IMR-90 (cell line): ENCODE measurements at regions not wholly inside any gene's neighbourhood (a gene's known extent, or its start where the extent isn't known, plus 50 kb on each side); places are given as distances from the start of the nearest gene placed in this dataset.
A peak's percentile ranks its signal among the peaks of the same experiment; 100 is the strongest.

Source experiments
- ATAC-seq: fragments of 200-7000 bp; cut with Tn5 transposase; 2 replicates; pipeline ENCODE4 v1.9.1; 2020; ENCODE audit warnings: low read depth, mild to moderate bottlenecking, moderate library complexity
- BruUV-seq: library from RNA; stranded (reverse); fragments of 400-500 nt; replicated peaks from 2 replicates; lab custom pipeline; 2021; lab: Mats Ljungman, UMichigan
- CTCF ChIA-PET: fragments of 300-600 bp; formaldehyde crosslinking; extraction: SDS; loops from one replicate; lab custom pipeline; 2021; ENCODE audit warnings: antibody characterized with exemption; lab: Yijun Ruan, JAX
- POLR2A ChIA-PET: fragments of 300-600 bp; sonication (Branson Sonifier 250); formaldehyde crosslinking; loops from one replicate; lab custom pipeline; 2022; ENCODE audit warnings: antibody characterized with exemption; ENCODE audit not compliant: unreplicated experiment; lab: Charles Lee
- DNase-seq: peaks from one replicate; pipeline ENCODE4 v3.0.0; 2013
- H2AFZ ChIP-seq: replicated peaks from 2 replicates; pipeline ENCODE3; 2013; ENCODE audit warnings: low read length, mild to moderate bottlenecking; ENCODE audit not compliant: poor library complexity
- H2AK5ac ChIP-seq: 2 replicates; pipeline ENCODE4 v1.6.1; 2013; ENCODE audit warnings: low read depth, low read length, inconsistent platforms
- H2AK9ac ChIP-seq: replicated peaks from 2 replicates; pipeline ENCODE3; 2013; ENCODE audit warnings: mild to moderate bottlenecking, low read depth, low read length, moderate library complexity; ENCODE audit not compliant: poor library complexity
- H2BK120ac ChIP-seq: 2 replicates; pipeline ENCODE4 v1.6.1; 2013; ENCODE audit warnings: low read depth, low read length, inconsistent platforms
- H2BK15ac ChIP-seq: 3 replicates; pipeline ENCODE4 v1.6.1; 2013; ENCODE audit warnings: low read depth, low read length, inconsistent platforms
- H2BK20ac ChIP-seq: 2 replicates; pipeline ENCODE4 v1.6.1; 2013; ENCODE audit warnings: low read depth, mild to moderate bottlenecking, inconsistent platforms, low read length, moderate library complexity
- H2BK5ac ChIP-seq: 2 replicates; pipeline ENCODE4 v1.6.1; 2013; ENCODE audit warnings: mild to moderate bottlenecking, low read depth, low read length, inconsistent platforms; ENCODE audit not compliant: poor library complexity, severe bottlenecking
- H3K14ac ChIP-seq: replicated peaks from 2 replicates; pipeline ENCODE4 v1.6.1; 2013; ENCODE audit warnings: low read depth, low read length, inconsistent platforms
- H3K18ac ChIP-seq: 2 replicates; pipeline ENCODE4 v1.6.1; 2013; ENCODE audit warnings: low read depth, low read length, control low read depth
- H3K23ac ChIP-seq: 2 replicates; pipeline ENCODE4 v1.6.1; 2013; ENCODE audit warnings: low read depth, low read length, inconsistent platforms
- H3K27ac ChIP-seq: 2 replicates; pipeline ENCODE4 v1.5.1; 2013; ENCODE audit warnings: mild to moderate bottlenecking, control low read depth, low read length; ENCODE audit not compliant: insufficient read depth
- H3K27me3 ChIP-seq: 2 replicates; pipeline ENCODE4 v1.6.1; 2013; ENCODE audit warnings: low read length; ENCODE audit not compliant: control insufficient read depth, insufficient read depth
- H3K36me3 ChIP-seq: 2 replicates; pipeline ENCODE4 v1.6.1; 2013; ENCODE audit warnings: low read length, mixed read lengths; ENCODE audit not compliant: control insufficient read depth, insufficient read depth
- H3K4ac ChIP-seq: 2 replicates; pipeline ENCODE4 v1.6.1; 2013; ENCODE audit warnings: low read depth, low read length, inconsistent platforms
- H3K4me1 ChIP-seq: 2 replicates; pipeline ENCODE4 v1.6.1; 2013; ENCODE audit warnings: low read length, mixed read lengths; ENCODE audit not compliant: control insufficient read depth, insufficient read depth
- H3K4me2 ChIP-seq: 2 replicates; pipeline ENCODE4 v1.6.1; 2013; ENCODE audit warnings: low read depth, mild to moderate bottlenecking, control low read depth, low read length, moderate library complexity
- H3K4me3 ChIP-seq: 2 replicates; pipeline ENCODE4 v1.5.1; 2013; ENCODE audit warnings: low read depth, mild to moderate bottlenecking, control low read depth, low read length, moderate library complexity; ENCODE audit not compliant: insufficient read depth
- H3K56ac ChIP-seq: 2 replicates; pipeline ENCODE4 v1.6.1; 2013; ENCODE audit warnings: low read length, inconsistent platforms; ENCODE audit not compliant: insufficient read depth; ENCODE audit errors: extremely low read depth
- H3K79me1 ChIP-seq, 2 experiments: 2 replicates each; pipeline ENCODE4 v1.6.1; 2013; ENCODE audit warnings: low read length in 2 of 2, inconsistent platforms in 1 of 2, low read depth in 1 of 2
- H3K9ac ChIP-seq: 2 replicates; pipeline ENCODE4 v1.6.1; 2013; ENCODE audit warnings: low read depth, low read length, control low read depth
- H3K9me1 ChIP-seq: 2 replicates; pipeline ENCODE4 v1.6.1; 2013; ENCODE audit warnings: low read length, inconsistent platforms; ENCODE audit not compliant: insufficient read depth
- H3K9me3 ChIP-seq: 2 replicates; pipeline ENCODE4 v1.6.1; 2013; ENCODE audit warnings: low read length; ENCODE audit not compliant: control insufficient read depth, insufficient read depth
- H4K20me1 ChIP-seq: 2 replicates; pipeline ENCODE4 v1.6.1; 2013; ENCODE audit warnings: low read length, inconsistent platforms; ENCODE audit not compliant: insufficient read depth
- H4K5ac ChIP-seq: 2 replicates; pipeline ENCODE4 v1.6.1; 2013; ENCODE audit warnings: mild to moderate bottlenecking, low read depth, low read length, control low read depth
- H4K8ac ChIP-seq, 2 experiments: 2 replicates each; pipeline ENCODE4 v1.6.1; 2013; ENCODE audit warnings: low read depth in 2 of 2, low read length in 2 of 2, control low read depth in 1 of 2, inconsistent platforms in 1 of 2
- H4K91ac ChIP-seq: 2 replicates; pipeline ENCODE4 v1.6.1; 2013; ENCODE audit warnings: low read depth, low read length, inconsistent platforms; ENCODE audit not compliant: insufficient read depth
- CEBPB ChIP-seq: IDR thresholded peaks from 2 replicates; pipeline ENCODE4 v1.6.1; 2012; ENCODE audit warnings: low read depth, low read length, improper control_type of control experiment
- dilution Hi-C: fragments of 300-500 bp; cut with HindIII; formaldehyde crosslinking; loops from one replicate; pipeline ENCODE4 v1.14.3; 2018; ENCODE audit warnings: low sequenced_read_pairs; ENCODE audit not compliant: unreplicated experiment
- in situ Hi-C: fragments of 300-500 bp; cut with MboI; formaldehyde crosslinking; loops from 3 replicates; pipeline ENCODE4 v1.14.3; 2019; ENCODE audit warnings: low sequenced_read_pairs, inconsistent platforms, mixed read lengths
- intact Hi-C: fragments of 100-400 bp; cut with micrococcal nuclease; formaldehyde crosslinking; loops from 2 replicates; pipeline ENCODE4 v1.10.0; 2022
- TF ChIP-seq, protein P1 (sequence below): fragments of 150-350 bp; IDR thresholded peaks from 2 replicates; pipeline ENCODE4 v1.6.1; 2017; ENCODE audit warnings: mild to moderate bottlenecking, antibody characterized with exemption, low read length, low read depth

DNA sequence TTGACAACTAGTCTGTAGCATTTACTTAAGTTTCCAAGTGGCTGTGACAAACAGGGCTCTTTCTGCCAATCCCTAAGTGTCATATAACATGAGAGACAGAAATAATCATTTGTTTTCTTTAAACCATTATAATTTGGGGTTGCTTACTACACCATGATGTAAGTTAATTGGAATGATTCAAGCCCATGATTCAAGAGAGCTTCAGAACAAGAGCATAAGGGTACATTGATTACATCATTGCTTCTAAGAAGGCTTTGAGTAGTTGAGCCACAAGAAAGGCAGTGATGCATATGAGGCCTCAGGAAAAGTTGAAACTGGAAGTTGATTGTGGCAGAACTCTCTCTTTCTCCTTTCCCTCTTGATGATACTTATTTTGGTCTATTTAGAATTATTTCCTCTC, 444.0 kb downstream of the CCER1 start:
- no peaks in the 10 kb centered on the region for H3K9me3 ChIP-seq
- no peak overlapping the region for H4K5ac ChIP-seq
- peak; percentile 57 for ATAC-seq
- ChIA-PET POLR2A (no interaction called here), CTCF (no interaction called here)
- no peak overlapping the region for H2AK9ac ChIP-seq
- intact Hi-C loops (no loop called here), in situ Hi-C loops (no loop called here), dilution Hi-C loops (no loop called here)
- no peak overlapping the region for H2BK20ac ChIP-seq
- no peak overlapping the region for H3K18ac ChIP-seq
- H3K14ac ChIP-seq, result no peak overlapping the region
- H3K4me3 ChIP-seq, result no peak overlapping the region
- no peak overlapping the region for H4K91ac ChIP-seq
- no peak overlapping the region for H4K8ac ChIP-seq
- no peak overlapping the region for H2BK15ac ChIP-seq
- no peak overlapping the region for H3K23ac ChIP-seq
- H4K20me1 ChIP-seq, result no peaks in the 10 kb centered on the region
- no peaks in the 10 kb centered on the region for H3K36me3 ChIP-seq
- peak; percentile 51; the same call in 1 of the 2 replicates for TF ChIP-seq CEBPB
- TF ChIP-seq, protein P1, sequence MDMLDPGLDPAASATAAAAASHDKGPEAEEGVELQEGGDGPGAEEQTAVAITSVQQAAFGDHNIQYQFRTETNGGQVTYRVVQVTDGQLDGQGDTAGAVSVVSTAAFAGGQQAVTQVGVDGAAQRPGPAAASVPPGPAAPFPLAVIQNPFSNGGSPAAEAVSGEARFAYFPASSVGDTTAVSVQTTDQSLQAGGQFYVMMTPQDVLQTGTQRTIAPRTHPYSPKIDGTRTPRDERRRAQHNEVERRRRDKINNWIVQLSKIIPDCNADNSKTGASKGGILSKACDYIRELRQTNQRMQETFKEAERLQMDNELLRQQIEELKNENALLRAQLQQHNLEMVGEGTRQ, result no peak
- no peak overlapping the region for H3K4ac ChIP-seq
- no peaks in the 10 kb centered on the region for H3K27me3 ChIP-seq
- no peak overlapping the region for H3K9ac ChIP-seq
- peaks cover 3% of the 10 kb centered on the region for H3K4me1 ChIP-seq
- H2AFZ ChIP-seq, result no peak overlapping the region
- no peak overlapping the region for H3K56ac ChIP-seq
- peak; percentile 76 for DNase-seq
- H2BK5ac ChIP-seq, result no peak overlapping the region
- 0 out of 2 replicates have a peak, but pooled peaks cover 2% of the 10 kb centered on the region for H3K9me1 ChIP-seq
- no peak overlapping the region for H3K27ac ChIP-seq
- no peak overlapping the region for H2BK120ac ChIP-seq
- H2AK5ac ChIP-seq, result no peak overlapping the region
- H3K4me2 ChIP-seq, result no peak overlapping the region
- BruUV-seq, result no TSS peak
- H3K79me1 ChIP-seq, result no peaks in the 10 kb centered on the region
